ENCODE measurements at regions not wholly inside any gene's neighbourhood (a gene's known extent, or its start where the extent isn't known, plus 50 kb on each side); places are given as distances from the start of the nearest gene placed in this dataset.

DNA sequence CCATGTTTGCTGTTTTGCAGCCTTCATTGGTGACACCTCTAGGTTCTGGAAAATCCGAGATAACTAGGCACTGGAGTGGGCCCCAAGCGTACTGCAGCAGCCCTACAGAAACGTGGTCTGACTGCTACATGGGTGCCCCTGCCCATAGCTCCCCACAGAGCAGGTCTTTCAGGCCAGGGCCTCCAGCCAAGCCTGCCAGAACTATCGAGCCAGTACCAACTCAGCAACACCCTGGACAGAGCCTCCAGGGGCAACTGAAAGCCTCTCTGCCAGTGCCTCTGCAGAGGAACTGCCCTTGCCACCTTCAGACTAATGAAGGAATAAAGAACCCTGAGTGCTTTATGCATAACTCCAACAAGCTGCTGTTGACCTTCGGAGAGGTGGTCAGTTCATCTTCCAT lies 111.1 kb upstream of the PPP3CA start:
- TF ChIP-seq, protein P1, sequence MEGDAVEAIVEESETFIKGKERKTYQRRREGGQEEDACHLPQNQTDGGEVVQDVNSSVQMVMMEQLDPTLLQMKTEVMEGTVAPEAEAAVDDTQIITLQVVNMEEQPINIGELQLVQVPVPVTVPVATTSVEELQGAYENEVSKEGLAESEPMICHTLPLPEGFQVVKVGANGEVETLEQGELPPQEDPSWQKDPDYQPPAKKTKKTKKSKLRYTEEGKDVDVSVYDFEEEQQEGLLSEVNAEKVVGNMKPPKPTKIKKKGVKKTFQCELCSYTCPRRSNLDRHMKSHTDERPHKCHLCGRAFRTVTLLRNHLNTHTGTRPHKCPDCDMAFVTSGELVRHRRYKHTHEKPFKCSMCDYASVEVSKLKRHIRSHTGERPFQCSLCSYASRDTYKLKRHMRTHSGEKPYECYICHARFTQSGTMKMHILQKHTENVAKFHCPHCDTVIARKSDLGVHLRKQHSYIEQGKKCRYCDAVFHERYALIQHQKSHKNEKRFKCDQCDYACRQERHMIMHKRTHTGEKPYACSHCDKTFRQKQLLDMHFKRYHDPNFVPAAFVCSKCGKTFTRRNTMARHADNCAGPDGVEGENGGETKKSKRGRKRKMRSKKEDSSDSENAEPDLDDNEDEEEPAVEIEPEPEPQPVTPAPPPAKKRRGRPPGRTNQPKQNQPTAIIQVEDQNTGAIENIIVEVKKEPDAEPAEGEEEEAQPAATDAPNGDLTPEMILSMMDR (IDR thresholded peaks at IDR 0.05) = no peak
- no peak for TF ChIP-seq POLR2A (IDR thresholded peaks at IDR 0.05)
